ENCODE measurements at regions not wholly inside any gene's neighbourhood (a gene's known extent, or its start where the extent isn't known, plus 50 kb on each side); places are given as distances from the start of the nearest gene placed in this dataset.
A peak's percentile ranks its signal among the peaks of the same experiment; 100 is the strongest.
"Not testable (repeated sequence)": the region's sequence is repeated elsewhere in the genome, so short reads cannot be mapped to it uniquely, and the experiment has no call there.

- no peaks in the 10 kb centered on the region for H3K27me3 ChIP-seq (ENCODE audit: control insufficient read depth in 3 of 3, insufficient read depth in 3 of 3, low read length in 2 of 3)
- DNase-seq (peak in 1 of 3 donors; percentile 16), ATAC-seq (ENCODE audit: insufficient read depth, low FRiP score) (no peak)
- no peak overlapping the region for H3K9ac ChIP-seq (ENCODE audit: insufficient read depth in 1 of 2, low read length in 2 of 2)
- H3K4me3 ChIP-seq = no peak overlapping the region
- H3K36me3 ChIP-seq (ENCODE audit: control insufficient read depth in 4 of 4, insufficient read depth in 4 of 4, low read length in 4 of 4) = no peaks in the 10 kb centered on the region
- peaks cover 0 to 10% (median 0%) of the 10 kb centered on the region in 4 donors for H3K9me3 ChIP-seq (ENCODE audit: control insufficient read depth in 4 of 4, insufficient read depth in 3 of 4, low read length in 3 of 4)
- peaks cover 0 to 5% (median 0%) of the 10 kb centered on the region in 5 donors for H3K4me1 ChIP-seq (ENCODE audit: control insufficient read depth in 5 of 5, insufficient read depth in 5 of 5, low read length in 5 of 5)
- no peak overlapping the region for H3K27ac ChIP-seq (ENCODE audit: low read depth in 1 of 2, low read length in 1 of 2)
- TF ChIP-seq, protein P1, sequence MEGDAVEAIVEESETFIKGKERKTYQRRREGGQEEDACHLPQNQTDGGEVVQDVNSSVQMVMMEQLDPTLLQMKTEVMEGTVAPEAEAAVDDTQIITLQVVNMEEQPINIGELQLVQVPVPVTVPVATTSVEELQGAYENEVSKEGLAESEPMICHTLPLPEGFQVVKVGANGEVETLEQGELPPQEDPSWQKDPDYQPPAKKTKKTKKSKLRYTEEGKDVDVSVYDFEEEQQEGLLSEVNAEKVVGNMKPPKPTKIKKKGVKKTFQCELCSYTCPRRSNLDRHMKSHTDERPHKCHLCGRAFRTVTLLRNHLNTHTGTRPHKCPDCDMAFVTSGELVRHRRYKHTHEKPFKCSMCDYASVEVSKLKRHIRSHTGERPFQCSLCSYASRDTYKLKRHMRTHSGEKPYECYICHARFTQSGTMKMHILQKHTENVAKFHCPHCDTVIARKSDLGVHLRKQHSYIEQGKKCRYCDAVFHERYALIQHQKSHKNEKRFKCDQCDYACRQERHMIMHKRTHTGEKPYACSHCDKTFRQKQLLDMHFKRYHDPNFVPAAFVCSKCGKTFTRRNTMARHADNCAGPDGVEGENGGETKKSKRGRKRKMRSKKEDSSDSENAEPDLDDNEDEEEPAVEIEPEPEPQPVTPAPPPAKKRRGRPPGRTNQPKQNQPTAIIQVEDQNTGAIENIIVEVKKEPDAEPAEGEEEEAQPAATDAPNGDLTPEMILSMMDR (IDR thresholded peaks at IDR 0.05; ENCODE audit: control extremely low read depth, extremely low read depth) = no peak
Measured at GRCh38 chr5:118407958-118408357, 580.4 kb downstream of the DTWD2 start.

GRCh38 chr5:118405650-118406061 lies 582.7 kb downstream of the DTWD2 start:
- Histone ChIP-seq H3K9ac (ENCODE audit: insufficient read depth in 1 of 2, low read length in 2 of 2) (no peak overlapping the region), H3K36me3 (ENCODE audit: control insufficient read depth in 4 of 4, insufficient read depth in 4 of 4, low read length in 4 of 4) (no peaks in the 10 kb centered on the region), H3K9me3 (ENCODE audit: control insufficient read depth in 4 of 4, insufficient read depth in 3 of 4, low read length in 3 of 4) (peaks cover 0 to 11% (median 5%) of the 10 kb centered on the region in 4 donors), H3K27ac (ENCODE audit: low read depth in 1 of 2, low read length in 1 of 2) (no peak overlapping the region), H3K4me3 (no peak overlapping the region), H3K27me3 (ENCODE audit: control insufficient read depth in 3 of 3, insufficient read depth in 3 of 3, low read length in 2 of 3) (no peaks in the 10 kb centered on the region), H3K4me1 (ENCODE audit: control insufficient read depth in 5 of 5, insufficient read depth in 5 of 5, low read length in 5 of 5) (peaks cover 0 to 5% (median 0%) of the 10 kb centered on the region in 5 donors)
- TF ChIP-seq, protein P1 (IDR thresholded peaks at IDR 0.05; ENCODE audit: control extremely low read depth, extremely low read depth) = no peak
- ATAC-seq (ENCODE audit: insufficient read depth, low FRiP score) (no peak), DNase-seq (peak; percentile 33 to 54 (median 45))
- 73 to 77% methylated on average over 5 of the region's 5 CpGs for WGBS, 2 donors

GRCh38 chr5:118397236-118397635 lies 591.1 kb downstream of the DTWD2 start:
- Histone ChIP-seq H3K9me3 (ENCODE audit: control insufficient read depth in 4 of 4, insufficient read depth in 3 of 4, low read length in 3 of 4) (peaks cover 0 to 11% (median 0%) of the 10 kb centered on the region in 4 donors), H3K27ac (ENCODE audit: low read depth in 1 of 2, low read length in 1 of 2) (no peak overlapping the region), H3K9ac (ENCODE audit: insufficient read depth in 1 of 2, low read length in 2 of 2) (no peak overlapping the region), H3K27me3 (ENCODE audit: control insufficient read depth in 3 of 3, insufficient read depth in 3 of 3, low read length in 2 of 3) (no peaks in the 10 kb centered on the region), H3K36me3 (ENCODE audit: control insufficient read depth in 4 of 4, insufficient read depth in 4 of 4, low read length in 4 of 4) (no peaks in the 10 kb centered on the region), H3K4me3 (no peak overlapping the region), H3K4me1 (ENCODE audit: control insufficient read depth in 5 of 5, insufficient read depth in 5 of 5, low read length in 5 of 5) (no peaks in the 10 kb centered on the region)
- 81 to 83% methylated on average over 4 of the region's 4 CpGs for whole genome bisulfite sequencing, 2 donors
- DNase-seq (no peak), ATAC-seq (ENCODE audit: insufficient read depth, low FRiP score) (no peak)
- TF ChIP-seq, protein P1 (IDR thresholded peaks at IDR 0.05; ENCODE audit: control extremely low read depth, extremely low read depth) = no peak

- DNase-seq (no peak), ATAC-seq (ENCODE audit: insufficient read depth, low FRiP score) (no peak)
- Histone ChIP-seq H3K27me3 (ENCODE audit: control insufficient read depth in 3 of 3, insufficient read depth in 3 of 3, low read length in 2 of 3) (no peaks in the 10 kb centered on the region), H3K36me3 (ENCODE audit: control insufficient read depth in 4 of 4, insufficient read depth in 4 of 4, low read length in 4 of 4) (no peaks in the 10 kb centered on the region), H3K4me1 (ENCODE audit: control insufficient read depth in 5 of 5, insufficient read depth in 5 of 5, low read length in 5 of 5) (no peaks in the 10 kb centered on the region), H3K4me3 (no peak overlapping the region), H3K9me3 (ENCODE audit: control insufficient read depth in 4 of 4, insufficient read depth in 3 of 4, low read length in 3 of 4) (no peaks in the 10 kb centered on the region), H3K27ac (ENCODE audit: low read depth in 1 of 2, low read length in 1 of 2) (no peak overlapping the region), H3K9ac (ENCODE audit: insufficient read depth in 1 of 2, low read length in 2 of 2) (no peak overlapping the region)
- WGBS, 2 donors = 83 to 87% methylated on average over 6 of the region's 6 CpGs
- TF ChIP-seq, protein P1 (IDR thresholded peaks at IDR 0.05; ENCODE audit: control extremely low read depth, extremely low read depth) = no peak
Measured at GRCh38 chr5:118392491-118392890, 595.9 kb downstream of the DTWD2 start.

- H3K27me3 ChIP-seq (ENCODE audit: control insufficient read depth in 3 of 3, insufficient read depth in 3 of 3, low read length in 2 of 3); H3K27ac ChIP-seq (ENCODE audit: low read depth in 1 of 2, low read length in 1 of 2); H3K9ac ChIP-seq (ENCODE audit: insufficient read depth in 1 of 2, low read length in 2 of 2); ATAC-seq (ENCODE audit: insufficient read depth, low FRiP score); H3K36me3 ChIP-seq (ENCODE audit: control insufficient read depth in 4 of 4, insufficient read depth in 4 of 4, low read length in 4 of 4); DNase-seq; H3K9me3 ChIP-seq (ENCODE audit: control insufficient read depth in 4 of 4, insufficient read depth in 3 of 4, low read length in 3 of 4); H3K4me1 ChIP-seq (ENCODE audit: control insufficient read depth in 5 of 5, insufficient read depth in 5 of 5, low read length in 5 of 5); H3K4me3 ChIP-seq: not testable (repeated sequence)
- 90 to 97% methylated on average over 14 to 15 of the region's 15 CpGs for WGBS, 2 donors
Measured at GRCh38 chr5:118382931-118383330, 605.4 kb downstream of the DTWD2 start.
